ENCODE measurements at regions not wholly inside any gene's neighbourhood (a gene's known extent, or its start where the extent isn't known, plus 50 kb on each side); places are given as distances from the start of the nearest gene placed in this dataset.

GRCh38 chr5:39541920-39542319, 117.1 kb upstream of the DAB2 start:
- 84 to 85% methylated on average over 5 of the region's 5 CpGs for WGBS, 2 donors
- H3K36me3 ChIP-seq (ENCODE audit: low read depth, missing control alignments) = no peaks in the 10 kb centered on the region
- no peak overlapping the region for H3K27ac ChIP-seq
- intact Hi-C loops (cut with DNase I; ENCODE audit: low total_unique reads) = loop anchor here (10.0 kb wide), 1 partner anchor 167 kb away; no protein-coding TSS in a partner anchor
- H3K27me3 ChIP-seq = no peaks in the 10 kb centered on the region
- no peaks in the 10 kb centered on the region for H3K9me3 ChIP-seq
- no peak overlapping the region for H3K4me3 ChIP-seq
- no peak for DNase-seq
- TF ChIP-seq, protein P1, sequence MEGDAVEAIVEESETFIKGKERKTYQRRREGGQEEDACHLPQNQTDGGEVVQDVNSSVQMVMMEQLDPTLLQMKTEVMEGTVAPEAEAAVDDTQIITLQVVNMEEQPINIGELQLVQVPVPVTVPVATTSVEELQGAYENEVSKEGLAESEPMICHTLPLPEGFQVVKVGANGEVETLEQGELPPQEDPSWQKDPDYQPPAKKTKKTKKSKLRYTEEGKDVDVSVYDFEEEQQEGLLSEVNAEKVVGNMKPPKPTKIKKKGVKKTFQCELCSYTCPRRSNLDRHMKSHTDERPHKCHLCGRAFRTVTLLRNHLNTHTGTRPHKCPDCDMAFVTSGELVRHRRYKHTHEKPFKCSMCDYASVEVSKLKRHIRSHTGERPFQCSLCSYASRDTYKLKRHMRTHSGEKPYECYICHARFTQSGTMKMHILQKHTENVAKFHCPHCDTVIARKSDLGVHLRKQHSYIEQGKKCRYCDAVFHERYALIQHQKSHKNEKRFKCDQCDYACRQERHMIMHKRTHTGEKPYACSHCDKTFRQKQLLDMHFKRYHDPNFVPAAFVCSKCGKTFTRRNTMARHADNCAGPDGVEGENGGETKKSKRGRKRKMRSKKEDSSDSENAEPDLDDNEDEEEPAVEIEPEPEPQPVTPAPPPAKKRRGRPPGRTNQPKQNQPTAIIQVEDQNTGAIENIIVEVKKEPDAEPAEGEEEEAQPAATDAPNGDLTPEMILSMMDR (IDR thresholded peaks at IDR 0.05) = no peak
- no peak for TF ChIP-seq POLR2A (IDR thresholded peaks at IDR 0.05)
- H3K4me1 ChIP-seq = peaks cover 19% of the 10 kb centered on the region

DNA sequence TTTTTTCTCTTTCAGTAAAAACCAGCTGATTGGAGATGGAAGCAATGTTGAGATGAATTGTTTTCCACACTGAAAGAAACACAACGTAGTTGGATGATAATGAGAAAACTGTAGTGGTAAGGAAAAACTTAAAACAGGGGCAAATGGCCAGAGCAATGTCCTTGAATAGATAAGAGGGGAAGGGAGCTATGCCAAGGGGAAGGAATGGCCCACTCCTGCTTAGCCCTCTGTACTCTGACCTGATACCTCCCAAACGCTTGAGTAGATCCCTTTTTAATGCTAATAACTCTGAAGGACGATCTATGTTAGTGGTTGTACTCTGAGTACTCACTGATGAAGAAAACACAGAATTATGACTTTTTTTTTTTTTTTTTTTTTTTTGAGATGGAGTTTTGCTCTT, 114.7 kb upstream of the DAB2 start:
- peaks cover 15% of the 10 kb centered on the region for H3K4me1 ChIP-seq
- no peak overlapping the region for H3K4me3 ChIP-seq
- H3K9me3 ChIP-seq = no peaks in the 10 kb centered on the region
- no peaks in the 10 kb centered on the region for H3K36me3 ChIP-seq (ENCODE audit: low read depth, missing control alignments)
- WGBS, 2 donors = 15 to 42% methylated on average over 3 of the region's 3 CpGs
- TF ChIP-seq POLR2A (IDR thresholded peaks at IDR 0.05) = no peak
- TF ChIP-seq, protein P1 (IDR thresholded peaks at IDR 0.05) = no peak
- intact Hi-C loops (cut with DNase I; ENCODE audit: low total_unique reads) = no loop called here
- no peak overlapping the region for H3K27ac ChIP-seq
- H3K27me3 ChIP-seq = no peaks in the 10 kb centered on the region
- DNase-seq = peak; percentile 54

GRCh38 chr5:39534690-39535089, 109.9 kb upstream of the DAB2 start:
- Histone ChIP-seq H3K27ac (no peak overlapping the region), H3K4me1 (peaks cover 13% of the 10 kb centered on the region), H3K27me3 (no peaks in the 10 kb centered on the region), H3K9me3 (no peaks in the 10 kb centered on the region), H3K4me3 (no peak overlapping the region), H3K36me3 (ENCODE audit: low read depth, missing control alignments) (no peaks in the 10 kb centered on the region)
- TF ChIP-seq POLR2A (IDR thresholded peaks at IDR 0.05) = no peak
- TF ChIP-seq, protein P1 (IDR thresholded peaks at IDR 0.05) = no peak
- DNase-seq = no peak
- intact Hi-C loops (cut with DNase I; ENCODE audit: low total_unique reads) = no loop called here
- 95 to 99% methylated on average over 3 of the region's 3 CpGs for WGBS, 2 donors

DNA sequence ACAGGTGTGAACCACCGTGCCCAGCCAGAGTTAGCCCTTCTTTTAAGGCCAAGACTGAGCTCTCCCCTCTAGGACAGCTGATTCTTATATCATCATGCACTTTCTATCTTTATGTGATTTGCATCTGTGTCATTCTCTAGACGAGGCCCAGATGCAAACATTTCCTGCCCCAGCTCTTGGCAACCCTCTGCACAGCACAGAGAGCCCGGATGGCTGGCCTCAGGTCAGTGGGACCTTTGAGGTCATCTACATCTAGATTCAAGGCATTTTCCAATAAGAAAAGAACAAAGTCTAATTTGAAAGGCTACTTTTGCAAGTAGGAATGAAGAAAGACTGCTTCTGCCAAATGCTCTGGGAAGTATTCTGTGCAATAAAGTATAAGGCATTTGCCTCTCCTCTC, 109.0 kb upstream of the DAB2 start:
- intact Hi-C loops (cut with DNase I; ENCODE audit: low total_unique reads) = no loop called here
- Histone ChIP-seq H3K4me1 (peaks cover 3% of the 10 kb centered on the region), H3K27me3 (no peaks in the 10 kb centered on the region), H3K27ac (no peak overlapping the region), H3K4me3 (no peak overlapping the region), H3K36me3 (ENCODE audit: low read depth, missing control alignments) (no peaks in the 10 kb centered on the region), H3K9me3 (no peaks in the 10 kb centered on the region)
- 51 to 52% methylated on average over 3 of the region's 3 CpGs for WGBS, 2 donors
- no peak for DNase-seq
- TF ChIP-seq POLR2A (IDR thresholded peaks at IDR 0.05) = no peak
- TF ChIP-seq, protein P1 (IDR thresholded peaks at IDR 0.05) = no peak

GRCh38 chr5:39532511-39532910, 107.7 kb upstream of the DAB2 start:
- Histone ChIP-seq H3K9me3 (no peaks in the 10 kb centered on the region), H3K4me1 (no peaks in the 10 kb centered on the region), H3K36me3 (ENCODE audit: low read depth, missing control alignments) (no peaks in the 10 kb centered on the region), H3K27ac (no peak overlapping the region), H3K4me3 (no peak overlapping the region), H3K27me3 (no peaks in the 10 kb centered on the region)
- intact Hi-C loops (cut with DNase I; ENCODE audit: low total_unique reads) = no loop called here
- no peak for TF ChIP-seq POLR2A (IDR thresholded peaks at IDR 0.05)
- TF ChIP-seq, protein P1 (IDR thresholded peaks at IDR 0.05) = no peak
- DNase-seq = no peak

All from testis (tissue), 2 donors.